ENCODE measurements at regions not wholly inside any gene's neighbourhood (a gene's known extent, or its start where the extent isn't known, plus 50 kb on each side); places are given as distances from the start of the nearest gene placed in this dataset.

DNA sequence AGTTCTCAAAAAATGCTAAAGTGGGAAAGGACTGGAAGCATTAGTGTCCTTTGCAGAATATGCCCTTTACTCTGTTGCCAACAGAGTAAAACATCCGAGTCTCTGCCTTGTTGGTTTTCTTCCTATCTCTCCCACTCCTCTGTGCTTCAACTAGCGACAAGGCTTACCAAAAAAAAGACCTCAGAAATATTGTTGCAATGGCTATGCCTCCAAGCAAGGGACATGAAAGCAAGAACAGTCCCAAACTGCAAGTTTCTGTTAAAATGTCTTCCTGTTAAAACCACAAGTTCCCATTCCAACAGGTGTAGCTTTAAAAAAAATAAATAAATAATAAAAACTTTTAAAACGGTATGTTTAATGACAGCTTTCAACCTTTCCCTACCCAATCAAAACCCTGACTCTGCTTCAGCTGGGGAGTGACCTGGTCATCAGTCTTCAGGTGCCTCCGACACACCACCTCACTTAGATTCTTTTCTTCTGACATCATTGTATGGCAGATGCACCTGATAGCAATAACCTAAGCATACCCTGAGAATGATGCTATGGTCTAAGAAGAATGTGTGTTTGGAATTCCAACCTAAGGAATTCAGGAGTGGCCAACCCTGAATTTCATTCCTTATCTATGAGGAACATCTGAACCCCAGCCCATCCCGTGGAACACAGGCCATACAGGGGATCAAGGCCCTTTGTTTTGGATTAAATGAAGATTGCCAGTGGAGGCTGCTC is 81.0 kb downstream of the RPS29 start:
- no peak for DNase-seq (ENCODE audit: low read depth)
- TF ChIP-seq, protein P1, sequence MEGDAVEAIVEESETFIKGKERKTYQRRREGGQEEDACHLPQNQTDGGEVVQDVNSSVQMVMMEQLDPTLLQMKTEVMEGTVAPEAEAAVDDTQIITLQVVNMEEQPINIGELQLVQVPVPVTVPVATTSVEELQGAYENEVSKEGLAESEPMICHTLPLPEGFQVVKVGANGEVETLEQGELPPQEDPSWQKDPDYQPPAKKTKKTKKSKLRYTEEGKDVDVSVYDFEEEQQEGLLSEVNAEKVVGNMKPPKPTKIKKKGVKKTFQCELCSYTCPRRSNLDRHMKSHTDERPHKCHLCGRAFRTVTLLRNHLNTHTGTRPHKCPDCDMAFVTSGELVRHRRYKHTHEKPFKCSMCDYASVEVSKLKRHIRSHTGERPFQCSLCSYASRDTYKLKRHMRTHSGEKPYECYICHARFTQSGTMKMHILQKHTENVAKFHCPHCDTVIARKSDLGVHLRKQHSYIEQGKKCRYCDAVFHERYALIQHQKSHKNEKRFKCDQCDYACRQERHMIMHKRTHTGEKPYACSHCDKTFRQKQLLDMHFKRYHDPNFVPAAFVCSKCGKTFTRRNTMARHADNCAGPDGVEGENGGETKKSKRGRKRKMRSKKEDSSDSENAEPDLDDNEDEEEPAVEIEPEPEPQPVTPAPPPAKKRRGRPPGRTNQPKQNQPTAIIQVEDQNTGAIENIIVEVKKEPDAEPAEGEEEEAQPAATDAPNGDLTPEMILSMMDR (IDR thresholded peaks at IDR 0.05; ENCODE audit: insufficient read depth, low read depth, low read length, missing control alignments): no peak
- H3K4me3 ChIP-seq (ENCODE audit: low read depth, low read length): no peak overlapping the region

- no peak overlapping the region for H3K4me3 ChIP-seq (ENCODE audit: low read depth, low read length)
- TF ChIP-seq, protein P1 (IDR thresholded peaks at IDR 0.05; ENCODE audit: insufficient read depth, low read depth, low read length, missing control alignments): peak; percentile 83
- peak; percentile 81 for DNase-seq (ENCODE audit: low read depth)
Observed at GRCh38 chr14:49497725-49498348, 88.3 kb downstream of the RPS29 start.

DNA sequence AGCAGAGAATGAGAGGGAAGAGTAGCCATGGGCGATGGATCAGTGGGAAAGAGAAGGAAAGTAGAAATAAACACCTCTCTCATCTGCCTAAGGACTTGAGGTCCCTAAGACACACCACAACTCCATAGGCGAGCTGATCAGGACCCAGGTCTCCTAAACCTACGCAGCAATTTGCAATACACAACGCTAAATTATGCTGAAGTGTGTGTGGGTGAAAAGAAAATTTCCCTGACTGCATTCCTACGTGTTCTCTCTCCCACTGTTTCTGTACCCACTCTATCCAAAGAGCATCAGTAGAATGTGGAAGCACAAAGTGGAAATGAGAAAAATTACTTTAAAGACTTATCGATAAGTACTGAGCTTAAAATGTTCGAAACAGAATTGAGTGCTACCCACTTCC is 88.9 kb downstream of the RPS29 start:
- no peak for DNase-seq (ENCODE audit: low read depth)
- TF ChIP-seq, protein P1 (IDR thresholded peaks at IDR 0.05; ENCODE audit: insufficient read depth, low read depth, low read length, missing control alignments): no peak
- H3K4me3 ChIP-seq (ENCODE audit: low read depth, low read length): no peak overlapping the region

GRCh38 chr14:49494836-49495235 is 91.3 kb downstream of the RPS29 start:
- TF ChIP-seq, protein P1 (IDR thresholded peaks at IDR 0.05; ENCODE audit: insufficient read depth, low read depth, low read length, missing control alignments): no peak
- H3K4me3 ChIP-seq (ENCODE audit: low read depth, low read length): no peak overlapping the region
- DNase-seq (ENCODE audit: low read depth): no peak

DNA sequence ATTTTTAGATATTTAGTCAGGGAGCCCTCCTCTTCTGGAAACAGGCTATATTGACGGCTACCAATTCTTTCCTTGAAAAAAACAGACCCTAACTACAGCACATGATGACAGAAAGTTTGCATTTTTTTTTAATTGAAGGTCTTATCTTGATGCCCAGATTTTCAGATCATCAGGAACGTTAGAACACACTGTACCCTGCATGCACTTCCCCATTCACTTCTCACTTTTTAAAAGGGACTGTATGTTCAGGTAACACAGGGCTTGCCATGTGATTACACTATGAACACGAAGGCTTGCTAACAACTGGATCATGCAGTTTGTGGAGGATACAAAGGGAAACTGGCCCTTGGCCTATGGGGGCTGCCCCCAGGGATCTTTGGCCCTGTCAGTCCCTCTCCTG is 92.6 kb downstream of the RPS29 start:
- TF ChIP-seq, protein P1 (IDR thresholded peaks at IDR 0.05; ENCODE audit: insufficient read depth, low read depth, low read length, missing control alignments): no peak
- no peak overlapping the region for H3K4me3 ChIP-seq (ENCODE audit: low read depth, low read length)
- no peak for DNase-seq (ENCODE audit: low read depth)

DNA sequence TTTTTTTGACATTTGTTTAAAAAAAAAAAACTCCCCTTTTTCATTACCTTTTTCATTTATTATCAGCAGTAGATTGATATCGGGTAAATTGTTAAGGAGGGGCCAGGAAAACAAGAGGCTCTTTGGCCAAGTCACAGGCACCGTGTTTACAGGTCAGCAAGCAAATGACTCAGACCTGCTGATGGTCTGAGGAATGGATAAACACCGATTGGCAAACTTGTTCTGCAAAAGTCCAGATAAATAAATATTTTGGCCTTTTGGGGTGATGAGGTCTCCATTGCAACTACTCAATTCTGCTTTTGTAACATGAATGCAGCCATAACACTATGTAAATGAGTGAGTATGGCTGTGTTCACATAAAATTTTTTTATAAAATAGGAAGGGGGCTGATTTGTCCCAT is 94.0 kb downstream of the RPS29 start:
- no peak overlapping the region for H3K4me3 ChIP-seq (ENCODE audit: low read depth, low read length)
- DNase-seq (ENCODE audit: low read depth): no peak
- TF ChIP-seq, protein P1 (IDR thresholded peaks at IDR 0.05; ENCODE audit: insufficient read depth, low read depth, low read length, missing control alignments): no peak
